Fibroblast of lung (primary cell): ENCODE measurements at regions not wholly inside any gene's neighbourhood (a gene's known extent, or its start where the extent isn't known, plus 50 kb on each side); places are given as distances from the start of the nearest gene placed in this dataset.

ENCODE experiments used
- CTCF ChIP-seq, 2 donors: IDR thresholded peaks in 1 of 2; conservative IDR thresholded peaks in 1 of 2; 1 replicate in 1 of 2; 2 replicates in 1 of 2; pipeline ENCODE4 v1.5.1; 2011 to 2012; ENCODE audit warnings: low read length in 2 of 2, control low read depth in 1 of 2, inconsistent platforms in 1 of 2, low read depth in 1 of 2, mild to moderate bottlenecking in 1 of 2
- EZH2 ChIP-seq: IDR thresholded peaks from 2 replicates; pipeline ENCODE4 v1.5.1; 2012; ENCODE audit warnings: low read length, control low read depth, mild to moderate bottlenecking; ENCODE audit errors: missing control alignments

- TF ChIP-seq CTCF (conservative IDR thresholded peaks at IDR 0.05 in 1 of 2, IDR thresholded peaks at IDR 0.05 in 1 of 2; ENCODE audit: low read depth in 1 of 2, low read length in 2 of 2) (no peak), EZH2 (no peak)
Observed at GRCh38 chr11:33521384-33521783, 179.2 kb downstream of the C11orf91 start.
